ENCODE measurements at regions not wholly inside any gene's neighbourhood (a gene's known extent, or its start where the extent isn't known, plus 50 kb on each side); places are given as distances from the start of the nearest gene placed in this dataset.

GRCh38 chr18:33901894-33902512, 322.7 kb downstream of the NOL4 start:
- FAIRE-seq (no peak), DNase-seq (ENCODE audit: insufficient read length, low spot score) (no peak)
- TF ChIP-seq POLR2A (IDR thresholded peaks at IDR 0.05; ENCODE audit: low read depth, low read length) = no peak

GRCh38 chr18:33900638-33901037, 322.6 kb downstream of the ASXL3 start:
- no peak for TF ChIP-seq POLR2A (IDR thresholded peaks at IDR 0.05; ENCODE audit: low read depth, low read length)
- DNase-seq (ENCODE audit: insufficient read length, low spot score) (no peak), FAIRE-seq (no peak)

- no peak for FAIRE-seq
- DNase-seq (ENCODE audit: insufficient read length, low spot score) = no peak
- no peak for TF ChIP-seq POLR2A (IDR thresholded peaks at IDR 0.05; ENCODE audit: low read depth, low read length)
These were observed 320.4 kb downstream of the ASXL3 start for GRCh38 chr18:33898427-33898826.

GRCh38 chr18:33878213-33878612, 300.2 kb downstream of the ASXL3 start:
- DNase-seq (ENCODE audit: insufficient read length, low spot score) = no peak
- no peak for TF ChIP-seq POLR2A (IDR thresholded peaks at IDR 0.05; ENCODE audit: low read depth, low read length)
- FAIRE-seq = no peak

- no peak for DNase-seq (ENCODE audit: insufficient read length, low spot score)
- no peak for TF ChIP-seq POLR2A (IDR thresholded peaks at IDR 0.05; ENCODE audit: low read depth, low read length)
- FAIRE-seq = no peak
These were observed 297.1 kb downstream of the ASXL3 start for GRCh38 chr18:33875029-33875565.

- TF ChIP-seq POLR2A (IDR thresholded peaks at IDR 0.05; ENCODE audit: low read depth, low read length) = no peak
- no peak for FAIRE-seq
- DNase-seq (ENCODE audit: insufficient read length, low spot score) = no peak
These were observed 295.1 kb downstream of the ASXL3 start for GRCh38 chr18:33873112-33873511.

GRCh38 chr18:33871363-33872025, 293.5 kb downstream of the ASXL3 start:
- FAIRE-seq = no peak
- TF ChIP-seq POLR2A (IDR thresholded peaks at IDR 0.05; ENCODE audit: low read depth, low read length) = no peak
- DNase-seq (ENCODE audit: insufficient read length, low spot score) = no peak

- no peak for FAIRE-seq
- TF ChIP-seq POLR2A (IDR thresholded peaks at IDR 0.05; ENCODE audit: low read depth, low read length) = no peak
- DNase-seq (ENCODE audit: insufficient read length, low spot score) = no peak
These were observed 292.0 kb downstream of the ASXL3 start for GRCh38 chr18:33870059-33870458.

GRCh38 chr18:33866386-33866785, 288.4 kb downstream of the ASXL3 start:
- no peak for FAIRE-seq
- no peak for DNase-seq (ENCODE audit: insufficient read length, low spot score)
- TF ChIP-seq POLR2A (IDR thresholded peaks at IDR 0.05; ENCODE audit: low read depth, low read length) = no peak

- no peak for DNase-seq (ENCODE audit: insufficient read length, low spot score)
- no peak for TF ChIP-seq POLR2A (IDR thresholded peaks at IDR 0.05; ENCODE audit: low read depth, low read length)
- no peak for FAIRE-seq
These were observed 285.9 kb downstream of the ASXL3 start for GRCh38 chr18:33863912-33864311.

GRCh38 chr18:33854827-33855139, 276.8 kb downstream of the ASXL3 start:
- DNase-seq (ENCODE audit: insufficient read length, low spot score) (no peak), FAIRE-seq (no peak)
- TF ChIP-seq POLR2A (IDR thresholded peaks at IDR 0.05; ENCODE audit: low read depth, low read length) = no peak

GRCh38 chr18:33854086-33854826, 276.2 kb downstream of the ASXL3 start:
- TF ChIP-seq POLR2A (IDR thresholded peaks at IDR 0.05; ENCODE audit: low read depth, low read length) = no peak
- FAIRE-seq (no peak), DNase-seq (ENCODE audit: insufficient read length, low spot score) (no peak)

GRCh38 chr18:33853187-33853586, 275.2 kb downstream of the ASXL3 start:
- FAIRE-seq (no peak), DNase-seq (ENCODE audit: insufficient read length, low spot score) (no peak)
- no peak for TF ChIP-seq POLR2A (IDR thresholded peaks at IDR 0.05; ENCODE audit: low read depth, low read length)

GRCh38 chr18:33851546-33852078, 273.6 kb downstream of the ASXL3 start:
- TF ChIP-seq POLR2A (IDR thresholded peaks at IDR 0.05; ENCODE audit: low read depth, low read length) = no peak
- FAIRE-seq (no peak), DNase-seq (ENCODE audit: insufficient read length, low spot score) (no peak)

Measured in H54 (cell line).